K562 (cell line): ENCODE measurements at regions not wholly inside any gene's neighbourhood (a gene's known extent, or its start where the extent isn't known, plus 50 kb on each side); places are given as distances from the start of the nearest gene placed in this dataset.

ENCODE experiments used
- EP300 ChIP-seq: IDR thresholded peaks from 2 replicates; pipeline ENCODE4 v1.6.1; 2012; ENCODE audit warnings: low read length, improper control_type of control experiment
- FOXP1 ChIP-seq: sonication (generic); formaldehyde crosslinking; IDR thresholded peaks from 2 replicates; pipeline ENCODE4 v1.8.0; 2022; ENCODE audit warnings: mild to moderate bottlenecking, missing genetic modification reagents
- GTF2B ChIP-seq: IDR thresholded peaks from 2 replicates; pipeline ENCODE4 v1.6.1; 2011; ENCODE audit not compliant: insufficient read length; ENCODE audit errors: extremely low read depth
- KDM4B ChIP-seq, 2 experiments: fragments of 450-650 bp in 1 of 2; sonication (generic) in 1 of 2; IDR thresholded peaks; 2 replicates each; pipeline ENCODE4 v1.6.1; 2016 to 2017; ENCODE audit warnings: borderline replicate concordance in 2 of 2, antibody characterized with exemption in 1 of 2, low read depth in 1 of 2, mild to moderate bottlenecking in 1 of 2
- NEUROD1 ChIP-seq: fragments of 150-350 bp; IDR thresholded peaks from 2 replicates; pipeline ENCODE4 v1.6.1; 2014; ENCODE audit warnings: borderline replicate concordance, low read length, low read depth; ENCODE audit not compliant: partially characterized antibody
- POLR2AphosphoS5 ChIP-seq: IDR thresholded peaks from 2 replicates; pipeline ENCODE4 v1.6.1; 2011; ENCODE audit warnings: mild to moderate bottlenecking, low read depth, low read length, moderate library complexity; ENCODE audit not compliant: control insufficient read depth, insufficient read depth
- SRSF1 ChIP-seq: fragments of 200-400 bp; formaldehyde crosslinking; IDR thresholded peaks from 2 replicates; pipeline ENCODE4 v1.6.1; 2017; ENCODE audit warnings: mild to moderate bottlenecking, low read depth, low read length, moderate library complexity
- SRSF9 ChIP-seq: fragments of 200-400 bp; formaldehyde crosslinking; IDR thresholded peaks from 2 replicates; pipeline ENCODE4 v1.6.1; 2017; ENCODE audit warnings: low read depth, low read length, borderline replicate concordance
- TAF1 ChIP-seq: IDR thresholded peaks from 2 replicates; pipeline ENCODE4 v1.6.1; 2011; ENCODE audit warnings: mild to moderate bottlenecking, low read length, moderate library complexity; ENCODE audit not compliant: insufficient read depth, control insufficient read depth, severe bottlenecking; ENCODE audit errors: extremely low read depth
- TCF7L2 ChIP-seq: fragments of 150-350 bp; IDR thresholded peaks from 2 replicates; pipeline ENCODE4 v1.6.1; 2016; ENCODE audit warnings: low read depth, mild to moderate bottlenecking, low read length, moderate library complexity
- TRIM24 ChIP-seq, 2 experiments: fragments of 450-650 bp; IDR thresholded peaks; 2 replicates each; pipeline ENCODE4 v1.6.1; 2016
- ZSCAN29 ChIP-seq: fragments of 450-650 bp; IDR thresholded peaks from 2 replicates; pipeline ENCODE4 v1.6.1; 2017

GRCh38 chr11:69912161-69912910, 93.1 kb upstream of the FGF3 start:
- TF ChIP-seq KDM4B (IDR thresholded peaks at IDR 0.05; ENCODE audit: borderline replicate concordance in 2 of 2, low read depth in 1 of 2): no peak
- TF ChIP-seq FOXP1 (CRISPR knock-in tag): no peak
- TF ChIP-seq GTF2B: no peak
- no peak for TF ChIP-seq SRSF1
- no peak for TF ChIP-seq EP300
- no peak for TF ChIP-seq POLR2AphosphoS5
- TF ChIP-seq TCF7L2: no peak
- TF ChIP-seq ZSCAN29: no peak
- TF ChIP-seq NEUROD1: no peak
- TF ChIP-seq SRSF9: no peak
- TF ChIP-seq TRIM24 (IDR thresholded peaks at IDR 0.05): no peak
- no peak for TF ChIP-seq TAF1
